H1 (cell line): ENCODE measurements at regions not wholly inside any gene's neighbourhood (a gene's known extent, or its start where the extent isn't known, plus 50 kb on each side); places are given as distances from the start of the nearest gene placed in this dataset.

Experiments used
- CTCF ChIA-PET: fragments of 300-600 bp; sonication (Branson Sonifier 250); formaldehyde crosslinking; loops from one replicate; lab custom pipeline; 2021; ENCODE audit not compliant: partially characterized antibody; lab: Charles Lee
- POLR2A ChIA-PET: fragments of 300-600 bp; sonication (Branson Sonifier 250); formaldehyde crosslinking; loops from one replicate; lab custom pipeline; 2021; ENCODE audit warnings: inconsistent platforms; ENCODE audit not compliant: partially characterized antibody; lab: Charles Lee
- DNase-seq, 2 experiments: peaks; one replicate each; pipeline versions ENCODE4 v3.0.0 to v3.0.0-alpha.2; 2010 to 2022; ENCODE audit warnings: low spot score in 2 of 2, low read depth in 1 of 2, mixed read lengths in 1 of 2
- FAIRE-seq: peaks from 2 replicates; lab custom pipeline; 2011; peaks lifted over from hg19 to GRCh38; lab: Jason Lieb, UNC
- H2AFZ ChIP-seq: 2 replicates; pipeline ENCODE4 v1.8.1; 2012; ENCODE audit warnings: low read length, inconsistent platforms
- H2AK5ac ChIP-seq: 2 replicates; pipeline ENCODE4 v1.6.1; 2013; ENCODE audit warnings: low read depth, low read length
- H2BK120ac ChIP-seq: replicated peaks from 2 replicates; pipeline ENCODE3; 2013; ENCODE audit warnings: low read depth, low read length, inconsistent platforms
- H2BK12ac ChIP-seq: 2 replicates; pipeline ENCODE4 v1.6.1; 2013; ENCODE audit warnings: low read depth, low read length
- H2BK15ac ChIP-seq: 2 replicates; pipeline ENCODE4 v1.6.1; 2013; ENCODE audit warnings: low read length
- H2BK20ac ChIP-seq: 2 replicates; pipeline ENCODE4 v1.6.1; 2013; ENCODE audit warnings: low read length
- H2BK5ac ChIP-seq: 2 replicates; pipeline ENCODE4 v1.6.1; 2013; ENCODE audit warnings: low read depth, low read length
- H3K14ac ChIP-seq: 2 replicates; pipeline ENCODE4 v1.6.1; 2013; ENCODE audit warnings: inconsistent platforms; ENCODE audit not compliant: insufficient read length
- H3K18ac ChIP-seq: 2 replicates; pipeline ENCODE4 v1.6.1; 2013; ENCODE audit warnings: low read length; ENCODE audit errors: extremely low read depth
- H3K23ac ChIP-seq: 2 replicates; pipeline ENCODE4 v1.6.1; 2013; ENCODE audit warnings: inconsistent platforms; ENCODE audit not compliant: insufficient read length
- H3K23me2 ChIP-seq: 2 replicates; pipeline ENCODE4 v1.6.1; 2013; ENCODE audit warnings: low read depth, low read length
- H3K27ac ChIP-seq: 2 replicates; pipeline ENCODE4 v1.6.1; 2011; ENCODE audit warnings: low read depth, low read length, inconsistent platforms
- H3K27me3 ChIP-seq, 4 experiments: replicated peaks in 1 of 4; 1 replicate in 1 of 4; 2 replicates in 3 of 4; pipeline versions ENCODE4 v1.6.1 to v1.8.1; 2011 to 2013; ENCODE audit warnings: low read length in 3 of 4, mild to moderate bottlenecking in 3 of 4, inconsistent platforms in 2 of 4, mixed read lengths in 2 of 4, moderate library complexity in 1 of 4; ENCODE audit not compliant: control insufficient read depth in 3 of 4, insufficient read depth in 3 of 4; ENCODE audit errors: extremely low read depth in 1 of 4
- H3K36me3 ChIP-seq, 4 experiments: 2 replicates each; pipeline versions ENCODE4 v1.6.1 to v1.8.1; 2011 to 2013; ENCODE audit warnings: mild to moderate bottlenecking in 4 of 4, low read length in 3 of 4, moderate library complexity in 2 of 4, control low read depth in 1 of 4, inconsistent platforms in 1 of 4; ENCODE audit not compliant: insufficient read depth in 4 of 4, control insufficient read depth in 2 of 4
- H3K4ac ChIP-seq: replicated peaks from 2 replicates; pipeline ENCODE3; 2013; ENCODE audit warnings: low read length, low read depth, mixed read lengths, inconsistent platforms; ENCODE audit not compliant: insufficient read length
- H3K4me1 ChIP-seq, 4 experiments: replicated peaks in 1 of 4; 1 replicate in 1 of 4; 2 replicates in 3 of 4; pipeline versions ENCODE4 v1.6.1 to v1.8.1; 2011 to 2013; ENCODE audit warnings: low read length in 3 of 4, inconsistent platforms in 2 of 4, mixed read lengths in 1 of 4; ENCODE audit not compliant: insufficient read depth in 4 of 4, control insufficient read depth in 3 of 4
- H3K4me2 ChIP-seq, 2 experiments: 2 replicates each; pipeline versions ENCODE4 v1.6.1 to v1.8.1; 2011 to 2013; ENCODE audit warnings: low read depth in 2 of 2, low read length in 2 of 2, control low read depth in 1 of 2, inconsistent platforms in 1 of 2, mild to moderate bottlenecking in 1 of 2; ENCODE audit not compliant: insufficient read depth in 1 of 2
- H3K4me3 ChIP-seq, 4 experiments: fragments of 200-600, 300-600 bp in 1 of 4; sonication (generic), shearing (Covaris generic), sonication (Bioruptor Twin) in 1 of 4; 2 replicates each; pipeline versions ENCODE4 v1.5.1 to v1.8.1; 2011 to 2016; ENCODE audit warnings: low read length in 4 of 4, low read depth in 3 of 4, control low read depth in 2 of 4, inconsistent platforms in 2 of 4, mild to moderate bottlenecking in 2 of 4, mixed read lengths in 1 of 4, moderate library complexity in 1 of 4; ENCODE audit not compliant: insufficient read depth in 2 of 4; ENCODE audit errors: extremely low read depth in 1 of 4
- H3K56ac ChIP-seq: replicated peaks from 2 replicates; pipeline ENCODE3; 2013; ENCODE audit warnings: low read depth, mild to moderate bottlenecking, mixed read lengths, low read length, inconsistent platforms; ENCODE audit not compliant: insufficient read length
- H3K79me1 ChIP-seq: 2 replicates; pipeline ENCODE4 v1.6.1; 2013; ENCODE audit warnings: low read depth, low read length, control low read depth
- H3K79me2 ChIP-seq, 2 experiments: 2 replicates each; pipeline versions ENCODE4 v1.6.1 to v1.8.1; 2012 to 2013; ENCODE audit warnings: low read length in 2 of 2, mild to moderate bottlenecking in 2 of 2, inconsistent platforms in 1 of 2; ENCODE audit not compliant: insufficient read depth in 2 of 2, control insufficient read depth in 1 of 2
- H3K9ac ChIP-seq, 4 experiments: replicated peaks in 1 of 4; 1 replicate in 1 of 4; 2 replicates in 3 of 4; pipeline versions ENCODE4 v1.6.1 to v1.8.1; 2011 to 2013; ENCODE audit warnings: low read depth in 3 of 4, low read length in 3 of 4, control low read depth in 2 of 4, mild to moderate bottlenecking in 2 of 4, moderate library complexity in 2 of 4, inconsistent platforms in 1 of 4; ENCODE audit errors: extremely low read depth in 1 of 4
- H3K9me3 ChIP-seq, 2 experiments: 2 replicates each; pipeline versions ENCODE4 v1.6.1 to v1.8.1; 2012 to 2013; ENCODE audit warnings: mild to moderate bottlenecking in 2 of 2, moderate library complexity in 2 of 2, control low read depth in 1 of 2, inconsistent platforms in 1 of 2, low read depth in 1 of 2, low read length in 1 of 2, mixed read lengths in 1 of 2; ENCODE audit not compliant: insufficient read depth in 2 of 2
- H4K20me1 ChIP-seq, 2 experiments: replicated peaks in 1 of 2; 2 replicates each; pipeline versions ENCODE3 to v1.8.1; 2011 to 2013; ENCODE audit warnings: inconsistent platforms in 2 of 2, low read length in 2 of 2, mild to moderate bottlenecking in 1 of 2; ENCODE audit not compliant: insufficient read depth in 2 of 2, control insufficient read depth in 1 of 2
- H4K5ac ChIP-seq: 2 replicates; pipeline ENCODE4 v1.6.1; 2013; ENCODE audit warnings: low read length, low read depth, mixed read lengths, inconsistent platforms; ENCODE audit not compliant: insufficient read length
- H4K8ac ChIP-seq: 2 replicates; pipeline ENCODE4 v1.8.0; 2013; ENCODE audit warnings: mild to moderate bottlenecking, moderate library complexity, low read length, inconsistent platforms; ENCODE audit not compliant: insufficient read depth; ENCODE audit errors: extremely low read depth
- H4K91ac ChIP-seq: replicated peaks from 2 replicates; pipeline ENCODE3; 2013; ENCODE audit warnings: low read length, mixed read lengths, inconsistent platforms; ENCODE audit not compliant: insufficient read length
- BCL11A ChIP-seq, 2 experiments: IDR thresholded peaks; one replicate each; pipeline ENCODE4 v1.6.1; 2011; ENCODE audit warnings: low read depth in 2 of 2, low read length in 2 of 2, mild to moderate bottlenecking in 2 of 2
- PHF8 ChIP-seq: fragments of 200-600 bp; sonication (generic); conservative IDR thresholded peaks from 2 replicates; pipeline ENCODE4 v1.7.1; 2012; ENCODE audit warnings: low read depth, mild to moderate bottlenecking, inconsistent platforms, low read length, moderate library complexity
- POLR2A ChIP-seq, 2 experiments: IDR thresholded peaks; 1 replicate in 1 of 2; 2 replicates in 1 of 2; pipeline ENCODE4 v1.6.1; 2011; ENCODE audit warnings: low read depth in 2 of 2, low read length in 2 of 2, mild to moderate bottlenecking in 2 of 2; ENCODE audit errors: control extremely low read depth in 1 of 2
- SAP30 ChIP-seq: fragments of 300-600 bp; sonication (generic); IDR thresholded peaks from 2 replicates; pipeline ENCODE4 v1.7.1; 2012; ENCODE audit warnings: low read length, moderate library complexity, mild to moderate bottlenecking, inconsistent platforms; ENCODE audit not compliant: insufficient read depth, insufficient replicate concordance
- SIX5 ChIP-seq: IDR thresholded peaks from 2 replicates; pipeline ENCODE4 v1.6.1; 2011; ENCODE audit warnings: mild to moderate bottlenecking, low read depth, low read length
- WGBS, 2 experiments: shearing (Covaris generic) in 1 of 2; methylation state at CpG; one replicate each; pipeline versions ENCODE4 v1.1.6 to v1.1.7; 2013 to 2015; ENCODE audit warnings: low lambda C conversion rate in 2 of 2, mixed read lengths in 2 of 2, inconsistent platforms in 1 of 2, low coverage in 1 of 2, missing lambda C conversion rate in 1 of 2; ENCODE audit not compliant: insufficient replicate concordance in 2 of 2, insufficient coverage in 1 of 2, insufficient read length in 1 of 2; ENCODE audit errors: extremely low coverage in 1 of 2, missing lambda C conversion rate in 1 of 2; 5-methylcytosine and 5-hydroxymethylcytosine counted together

- no peak overlapping the region for H2AFZ ChIP-seq
- no peaks in the 10 kb centered on the region for H3K36me3 ChIP-seq
- no peaks in the 10 kb centered on the region for H3K23me2 ChIP-seq
- no peak overlapping the region for H3K27ac ChIP-seq
- DNase-seq = no peak
- ChIA-PET CTCF (no interaction called here), POLR2A (no interaction called here)
- no peak overlapping the region for H2AK5ac ChIP-seq
- TF ChIP-seq POLR2A (IDR thresholded peaks at IDR 0.05; ENCODE audit: control extremely low read depth in 1 of 2, low read depth in 2 of 2, low read length in 2 of 2) (no peak), PHF8 (no peak), SIX5 (no peak), BCL11A (IDR thresholded peaks at IDR 0.05; ENCODE audit: low read depth in 2 of 2, low read length in 2 of 2) (no peak), SAP30 (no peak)
- no peak overlapping the region for H4K8ac ChIP-seq
- H3K79me1 ChIP-seq = no peaks in the 10 kb centered on the region
- no peak overlapping the region for H3K14ac ChIP-seq
- H3K79me2 ChIP-seq = no peaks in the 10 kb centered on the region
- no peak overlapping the region for H2BK12ac ChIP-seq
- no peak overlapping the region for H2BK120ac ChIP-seq
- FAIRE-seq = no peak
- H3K4me3 ChIP-seq = no peak overlapping the region
- no peaks in the 10 kb centered on the region for H4K20me1 ChIP-seq
- no peak overlapping the region for H2BK5ac ChIP-seq
- H4K5ac ChIP-seq = no peak overlapping the region
- no peaks in the 10 kb centered on the region for H3K9me3 ChIP-seq
- no peak overlapping the region for H2BK15ac ChIP-seq
- H3K4me1 ChIP-seq = no peaks in the 10 kb centered on the region
- H3K9ac ChIP-seq = no peak overlapping the region
- H3K18ac ChIP-seq = no peak overlapping the region
- H2BK20ac ChIP-seq = no peak overlapping the region
- no peak overlapping the region for H3K4me2 ChIP-seq
- no peak overlapping the region for H3K56ac ChIP-seq
- H3K23ac ChIP-seq = no peak overlapping the region
- no peak overlapping the region for H4K91ac ChIP-seq
- 90% methylated on average over 3 of the region's 3 CpGs; no CpG with 5 or more reads in 1 of the 2 experiments for WGBS, 2 experiments
- peaks cover 0 to 1% (median 0%) of the 10 kb centered on the region in 4 experiments; a peak in 1 of 7 replicates for H3K27me3 ChIP-seq
- H3K4ac ChIP-seq = no peak overlapping the region
These were observed 683.7 kb upstream of the LRRN3 start for GRCh38 chr7:110407242-110407641.
